Effector memory CD8-positive, alpha-beta T cell (primary cell): ENCODE measurements at regions not wholly inside any gene's neighbourhood (a gene's known extent, or its start where the extent isn't known, plus 50 kb on each side); places are given as distances from the start of the nearest gene placed in this dataset.

Experiments
- ATAC-seq: fragments of 150-1000 bp; cut with Tn5 transposase; replicated peaks from 2 replicates; pipeline ENCODE4 v1.10.0; 2021; ENCODE audit warnings: mild to moderate bottlenecking, moderate library complexity
- DNase-seq, 3 experiments: peaks; one replicate each; pipeline ENCODE4 v3.0.0; 2021
- H3K27ac Mint-ChIP-seq, 2 donors: one replicate each; pipeline ENCODE4 v1.8.0; 2022; ENCODE audit warnings: mild to moderate bottlenecking in 2 of 2, mixed read lengths in 2 of 2, moderate library complexity in 2 of 2
- H3K27me3 Mint-ChIP-seq, 2 donors: one replicate each; pipeline ENCODE4 v1.8.0; 2022; ENCODE audit warnings: mixed read lengths in 2 of 2
- H3K36me3 Mint-ChIP-seq: one replicate; pipeline ENCODE4 v1.8.0; 2022; ENCODE audit warnings: mild to moderate bottlenecking, moderate library complexity, mixed read lengths; ENCODE audit not compliant: insufficient read depth
- H3K4me1 Mint-ChIP-seq, 2 donors: one replicate each; pipeline ENCODE4 v1.8.0; 2022; ENCODE audit warnings: low read depth in 2 of 2, mixed read lengths in 2 of 2
- H3K4me3 Mint-ChIP-seq, 2 donors: one replicate each; pipeline ENCODE4 v1.8.0; 2022; ENCODE audit warnings: mild to moderate bottlenecking in 2 of 2, mixed read lengths in 2 of 2, moderate library complexity in 2 of 2
- H3K9me3 Mint-ChIP-seq, 2 donors: one replicate each; pipeline ENCODE4 v1.8.0; 2022; ENCODE audit warnings: mixed read lengths in 2 of 2

GRCh38 chr7:25931156-25931555 is 220.8 kb upstream of the NFE2L3 start:
- no peak overlapping the region for H3K4me3 Mint-ChIP-seq
- ATAC-seq (no peak), DNase-seq (no peak)
- no peaks in the 10 kb centered on the region for H3K36me3 Mint-ChIP-seq
- no peak overlapping the region for H3K27ac Mint-ChIP-seq
- peaks cover 8 to 26% of the 10 kb centered on the region in 2 donors for H3K9me3 Mint-ChIP-seq
- peaks cover 76 to 80% of the 10 kb centered on the region in 2 donors for H3K27me3 Mint-ChIP-seq
- no peaks in the 10 kb centered on the region for H3K4me1 Mint-ChIP-seq

GRCh38 chr7:25933921-25934320 is 218.1 kb upstream of the NFE2L3 start:
- no peak overlapping the region for H3K27ac Mint-ChIP-seq
- H3K27me3 Mint-ChIP-seq = peaks cover 64 to 78% of the 10 kb centered on the region in 2 donors
- ATAC-seq = no peak

GRCh38 chr7:25940086-25940906 is 211.7 kb upstream of the NFE2L3 start:
- no peak overlapping the region for H3K4me3 Mint-ChIP-seq
- no peak for ATAC-seq

More at GRCh38 chr7:25933921-25934320, 218.1 kb upstream of the NFE2L3 start:
- Mint-ChIP-seq H3K4me3 (no peak overlapping the region), H3K9me3 (peaks cover 8 to 26% of the 10 kb centered on the region in 2 donors), H3K4me1 (no peaks in the 10 kb centered on the region), H3K36me3 (no peaks in the 10 kb centered on the region)
- DNase-seq = no peak

GRCh38 chr7:25944777-25945515 is 207.1 kb upstream of the NFE2L3 start:
- ATAC-seq (no peak), DNase-seq (no peak)
- Mint-ChIP-seq H3K4me3 (no peak overlapping the region), H3K4me1 (peaks cover 1 to 2% of the 10 kb centered on the region in 2 donors), H3K36me3 (no peaks in the 10 kb centered on the region), H3K27ac (no peak overlapping the region), H3K9me3 (no peaks in the 10 kb centered on the region), H3K27me3 (peaks cover 7 to 38% of the 10 kb centered on the region in 2 donors)

More at GRCh38 chr7:25940086-25940906, 211.7 kb upstream of the NFE2L3 start:
- no peak for DNase-seq
- H3K36me3 Mint-ChIP-seq = no peaks in the 10 kb centered on the region
- peaks cover 25 to 67% of the 10 kb centered on the region in 2 donors for H3K27me3 Mint-ChIP-seq
- H3K4me1 Mint-ChIP-seq = no peaks in the 10 kb centered on the region
- H3K27ac Mint-ChIP-seq = no peak overlapping the region
- peaks cover 0 to under 1% of the 10 kb centered on the region in 2 donors for H3K9me3 Mint-ChIP-seq

GRCh38 chr7:25945608-25946007 is 206.4 kb upstream of the NFE2L3 start:
- H3K4me3 Mint-ChIP-seq = no peak overlapping the region
- H3K27me3 Mint-ChIP-seq = peaks cover 7 to 32% of the 10 kb centered on the region in 2 donors
- H3K27ac Mint-ChIP-seq = no peak overlapping the region
- no peaks in the 10 kb centered on the region for H3K9me3 Mint-ChIP-seq
- ATAC-seq (no peak), DNase-seq (no peak)
- peaks cover 7 to 9% of the 10 kb centered on the region in 2 donors for H3K4me1 Mint-ChIP-seq
- peaks cover 3% of the 10 kb centered on the region for H3K36me3 Mint-ChIP-seq

- H3K27me3 Mint-ChIP-seq = peaks cover 7 to 28% of the 10 kb centered on the region in 2 donors
- peaks cover 4% of the 10 kb centered on the region for H3K36me3 Mint-ChIP-seq
- H3K4me1 Mint-ChIP-seq = peaks cover 9% of the 10 kb centered on the region in 2 donors
Observed at GRCh38 chr7:25946181-25946580, 205.8 kb upstream of the NFE2L3 start.

GRCh38 chr7:25947669-25948516 is 204.1 kb upstream of the NFE2L3 start:
- Mint-ChIP-seq H3K9me3 (no peaks in the 10 kb centered on the region), H3K36me3 (peaks cover 4% of the 10 kb centered on the region), H3K27ac (no peak overlapping the region), H3K4me1 (peaks cover 9% of the 10 kb centered on the region in 2 donors), H3K27me3 (peaks cover 7 to 18% of the 10 kb centered on the region in 2 donors), H3K4me3 (no peak overlapping the region)
- DNase-seq (no peak), ATAC-seq (no peak)

More at GRCh38 chr7:25946181-25946580, 205.8 kb upstream of the NFE2L3 start:
- H3K9me3 Mint-ChIP-seq = no peaks in the 10 kb centered on the region
- no peak overlapping the region for H3K4me3 Mint-ChIP-seq
- DNase-seq (no peak), ATAC-seq (no peak)
- no peak overlapping the region for H3K27ac Mint-ChIP-seq

- no peak for DNase-seq
- H3K4me3 Mint-ChIP-seq = peak overlapping the region; percentile 86 to 90
- H3K4me1 Mint-ChIP-seq = peaks cover 9% of the 10 kb centered on the region in 2 donors
- ATAC-seq = no peak
- H3K27ac Mint-ChIP-seq = peak overlapping the region in 1 of 2 donors; percentile 59
- H3K36me3 Mint-ChIP-seq = peaks cover 7% of the 10 kb centered on the region
- H3K27me3 Mint-ChIP-seq = peaks cover 4 to 11% of the 10 kb centered on the region in 2 donors
- no peaks in the 10 kb centered on the region for H3K9me3 Mint-ChIP-seq
Observed at GRCh38 chr7:25949736-25950487, 202.1 kb upstream of the NFE2L3 start.

- Mint-ChIP-seq H3K27me3 (peaks cover 0 to 3% of the 10 kb centered on the region in 2 donors), H3K27ac (peak overlapping the region; percentile 20 to 59), H3K4me3 (peak overlapping the region; percentile 86 to 90), H3K36me3 (peaks cover 7% of the 10 kb centered on the region), H3K4me1 (peaks cover 9% of the 10 kb centered on the region in 2 donors), H3K9me3 (no peaks in the 10 kb centered on the region)
- ATAC-seq (peak; percentile 99), DNase-seq (peak; percentile 76 to 82 (median 79))
Observed at GRCh38 chr7:25950488-25951413, 201.2 kb upstream of the NFE2L3 start.

- H3K27ac Mint-ChIP-seq = peak overlapping the region; percentile 20 to 59
- H3K4me3 Mint-ChIP-seq = peak overlapping the region; percentile 86 to 90
- DNase-seq = no peak
- peaks cover 9% of the 10 kb centered on the region in 2 donors for H3K4me1 Mint-ChIP-seq
- no peaks in the 10 kb centered on the region for H3K27me3 Mint-ChIP-seq
- H3K9me3 Mint-ChIP-seq = no peaks in the 10 kb centered on the region
- peaks cover 7% of the 10 kb centered on the region for H3K36me3 Mint-ChIP-seq
- ATAC-seq = no peak
Observed at GRCh38 chr7:25951414-25952260, 200.4 kb upstream of the NFE2L3 start.
